CD4-positive, alpha-beta memory T cell (primary cell): ENCODE measurements at regions not wholly inside any gene's neighbourhood (a gene's known extent, or its start where the extent isn't known, plus 50 kb on each side); places are given as distances from the start of the nearest gene placed in this dataset.

ENCODE experiments used
- CTCF ChIA-PET: fragments of 350-600 bp; sonication (Branson Sonifier 250); formaldehyde crosslinking; loops from one replicate; lab custom pipeline; 2021; ENCODE audit warnings: inconsistent platforms; ENCODE audit not compliant: partially characterized antibody; lab: Charles Lee
- POLR2A ChIA-PET: fragments of 350-600 bp; sonication (Branson Sonifier 250); formaldehyde crosslinking; loops from one replicate; lab custom pipeline; 2021; ENCODE audit not compliant: partially characterized antibody; lab: Charles Lee
- DNase-seq, 5 donors: peaks; one replicate each; pipeline versions ENCODE4 v3.0.0 to v3.0.0-alpha.2; 2020 to 2022; ENCODE audit warnings: mixed read lengths in 1 of 5
- H3K27ac ChIP-seq: one replicate; pipeline ENCODE4 v1.7.0; 2013; ENCODE audit warnings: low read depth, low read length
- H3K27me3 ChIP-seq: 2 replicates; pipeline ENCODE4 v1.7.0; 2013; ENCODE audit warnings: mild to moderate bottlenecking, low read length, moderate library complexity; ENCODE audit not compliant: insufficient read depth
- H3K36me3 ChIP-seq: 2 replicates; pipeline ENCODE4 v1.7.0; 2013; ENCODE audit warnings: mild to moderate bottlenecking, low read length, moderate library complexity; ENCODE audit not compliant: insufficient read depth
- H3K4me1 ChIP-seq: 2 replicates; pipeline ENCODE4 v1.7.0; 2013; ENCODE audit warnings: mild to moderate bottlenecking, low read length, moderate library complexity; ENCODE audit not compliant: insufficient read depth
- H3K4me3 ChIP-seq, 2 donors: one replicate each; pipeline ENCODE4 v1.7.0; 2013; ENCODE audit warnings: low read length in 2 of 2, mild to moderate bottlenecking in 1 of 2
- H3K9me3 ChIP-seq, 2 donors: one replicate each; pipeline ENCODE4 v1.7.0; 2013; ENCODE audit warnings: low read length in 2 of 2, control low read depth in 1 of 2; ENCODE audit not compliant: control insufficient read depth in 1 of 2
- H3K27ac Mint-ChIP-seq, 7 donors: one replicate each; pipeline ENCODE4 v1.8.0; 2020 to 2021; ENCODE audit warnings: mixed read lengths in 7 of 7, mild to moderate bottlenecking in 6 of 7, inconsistent platforms in 3 of 7, moderate library complexity in 3 of 7
- H3K27me3 Mint-ChIP-seq, 2 donors: one replicate each; pipeline ENCODE4 v1.8.0; 2020 to 2021; ENCODE audit warnings: mixed read lengths in 2 of 2
- H3K36me3 Mint-ChIP-seq, 2 donors: one replicate each; pipeline ENCODE4 v1.8.0; 2020 to 2021; ENCODE audit warnings: mixed read lengths in 2 of 2, inconsistent platforms in 1 of 2, mild to moderate bottlenecking in 1 of 2
- H3K4me1 Mint-ChIP-seq, 4 donors: one replicate each; pipeline ENCODE4 v1.8.0; 2020 to 2021; ENCODE audit warnings: mixed read lengths in 4 of 4, mild to moderate bottlenecking in 1 of 4
- H3K4me3 Mint-ChIP-seq, 8 donors: one replicate each; pipeline ENCODE4 v1.8.0; 2020 to 2021; ENCODE audit warnings: mixed read lengths in 8 of 8, mild to moderate bottlenecking in 7 of 8, moderate library complexity in 6 of 8, inconsistent platforms in 3 of 8
- H3K9me3 Mint-ChIP-seq, 8 donors: one replicate each; pipeline ENCODE4 v1.8.0; 2020 to 2021; ENCODE audit warnings: mixed read lengths in 8 of 8, mild to moderate bottlenecking in 5 of 8, inconsistent platforms in 3 of 8, moderate library complexity in 1 of 8
- intact Hi-C: fragments of 100-400 bp; cut with micrococcal nuclease; formaldehyde crosslinking; loops from one replicate; pipeline ENCODE4 v1.15.1; 2023

DNA sequence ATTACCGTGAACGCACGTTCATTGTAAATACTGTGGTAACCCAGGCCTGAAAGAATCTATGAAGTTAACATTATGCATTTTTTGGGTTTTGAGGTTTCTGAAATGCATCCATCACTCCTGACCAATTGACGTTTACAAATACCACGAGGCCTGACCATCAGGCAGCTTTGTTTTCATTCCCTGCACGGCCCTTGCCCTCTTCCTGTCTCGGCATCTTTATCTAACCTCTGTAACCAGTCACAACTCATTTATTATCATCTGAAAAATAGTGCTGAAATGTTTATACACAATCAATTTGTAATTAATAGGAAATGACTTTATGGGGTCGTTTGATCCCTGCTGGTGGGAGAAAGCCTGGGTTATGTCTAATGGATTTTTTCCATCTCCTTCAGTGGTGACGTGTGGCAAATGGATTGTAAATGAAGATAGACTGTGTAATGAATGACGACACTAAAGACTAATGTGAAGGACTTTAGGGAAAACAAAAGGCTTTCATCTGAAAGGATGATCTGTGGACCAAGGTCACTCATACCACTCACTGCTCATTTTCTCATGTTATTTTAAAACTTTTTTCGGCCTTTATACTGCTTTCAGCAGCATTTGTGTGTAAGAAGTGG lies 102.7 kb upstream of the SORBS2 start:
- intact Hi-C loops = no loop called here
- no peaks in the 10 kb centered on the region for H3K9me3 ChIP-seq
- Mint-ChIP-seq H3K36me3 (no peaks in the 10 kb centered on the region), H3K9me3 (peaks cover 0 to 6% (median under 1%) of the 10 kb centered on the region in 8 donors), H3K27me3 (peaks cover 0 to 5% of the 10 kb centered on the region in 2 donors), H3K27ac (no peak overlapping the region), H3K4me3 (no peak overlapping the region), H3K4me1 (no peaks in the 10 kb centered on the region)
- ChIA-PET POLR2A (no interaction called here), CTCF (no interaction called here)
- no peaks in the 10 kb centered on the region for H3K27me3 ChIP-seq
- H3K27ac ChIP-seq = no peak overlapping the region
- H3K36me3 ChIP-seq = no peaks in the 10 kb centered on the region
- no peak overlapping the region for H3K4me3 ChIP-seq
- no peak for DNase-seq
- no peaks in the 10 kb centered on the region for H3K4me1 ChIP-seq

DNA sequence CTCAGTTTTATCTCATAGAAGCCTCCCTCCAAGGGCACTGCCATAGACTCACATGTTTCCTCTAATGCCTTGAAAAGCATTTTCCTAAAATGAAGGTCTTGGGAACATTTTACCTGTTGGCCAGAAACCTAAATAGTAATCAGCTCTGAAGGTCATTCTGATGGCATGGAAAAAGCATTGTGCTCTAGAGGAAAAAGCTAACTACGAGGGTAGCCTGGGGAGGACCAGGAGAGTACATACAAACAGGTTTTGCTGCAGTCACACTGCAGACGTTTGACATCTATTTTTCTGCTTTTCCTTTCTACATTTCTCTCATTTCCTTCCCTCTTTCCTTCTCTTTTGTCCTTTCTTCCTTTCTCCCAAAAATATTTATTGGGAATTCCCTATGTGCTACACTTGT lies 103.3 kb upstream of the SORBS2 start:
- no peaks in the 10 kb centered on the region for H3K36me3 Mint-ChIP-seq
- Histone ChIP-seq H3K27ac (no peak overlapping the region), H3K27me3 (no peaks in the 10 kb centered on the region), H3K4me1 (no peaks in the 10 kb centered on the region), H3K4me3 (no peak overlapping the region), H3K36me3 (no peaks in the 10 kb centered on the region), H3K9me3 (no peaks in the 10 kb centered on the region)
- H3K27ac Mint-ChIP-seq = no peak overlapping the region
- H3K27me3 Mint-ChIP-seq = peaks cover 0 to 5% of the 10 kb centered on the region in 2 donors
- no peaks in the 10 kb centered on the region for H3K4me1 Mint-ChIP-seq
- intact Hi-C loops = no loop called here
- peaks cover 0 to 6% (median 1%) of the 10 kb centered on the region in 8 donors for H3K9me3 Mint-ChIP-seq
- DNase-seq = no peak
- POLR2A ChIA-PET = no interaction called here
- CTCF ChIA-PET = no interaction called here
- H3K4me3 Mint-ChIP-seq = no peak overlapping the region

DNA sequence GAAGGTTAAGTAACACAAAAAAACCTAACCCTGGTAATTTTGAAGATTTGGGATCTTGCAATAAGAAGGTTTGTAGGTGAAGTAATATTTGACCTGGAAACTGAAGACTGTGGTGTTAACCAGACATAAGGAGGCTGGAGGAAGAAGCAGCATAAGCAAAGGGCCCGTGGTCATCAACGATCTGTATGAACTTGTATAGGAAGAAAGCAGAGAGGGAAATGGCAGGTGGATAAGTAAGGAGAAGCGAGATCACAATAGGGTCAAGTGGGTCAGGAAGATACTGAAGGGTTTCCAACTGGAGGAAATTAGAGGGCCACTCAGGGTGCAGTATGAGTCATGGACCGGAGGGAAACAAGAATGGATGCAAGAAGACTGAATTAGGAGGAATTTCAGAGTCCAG lies 103.8 kb upstream of the SORBS2 start:
- Histone ChIP-seq H3K36me3 (no peaks in the 10 kb centered on the region), H3K9me3 (no peaks in the 10 kb centered on the region), H3K4me3 (no peak overlapping the region), H3K4me1 (no peaks in the 10 kb centered on the region), H3K27ac (no peak overlapping the region), H3K27me3 (no peaks in the 10 kb centered on the region)
- peaks cover 0 to 6% (median 1%) of the 10 kb centered on the region in 8 donors for H3K9me3 Mint-ChIP-seq
- no peaks in the 10 kb centered on the region for H3K36me3 Mint-ChIP-seq
- POLR2A ChIA-PET = no interaction called here
- no peak overlapping the region for H3K4me3 Mint-ChIP-seq
- H3K27ac Mint-ChIP-seq = no peak overlapping the region
- CTCF ChIA-PET = no interaction called here
- no peak for DNase-seq
- intact Hi-C loops = no loop called here
- no peaks in the 10 kb centered on the region for H3K4me1 Mint-ChIP-seq
- H3K27me3 Mint-ChIP-seq = peaks cover 0 to 5% of the 10 kb centered on the region in 2 donors

DNA sequence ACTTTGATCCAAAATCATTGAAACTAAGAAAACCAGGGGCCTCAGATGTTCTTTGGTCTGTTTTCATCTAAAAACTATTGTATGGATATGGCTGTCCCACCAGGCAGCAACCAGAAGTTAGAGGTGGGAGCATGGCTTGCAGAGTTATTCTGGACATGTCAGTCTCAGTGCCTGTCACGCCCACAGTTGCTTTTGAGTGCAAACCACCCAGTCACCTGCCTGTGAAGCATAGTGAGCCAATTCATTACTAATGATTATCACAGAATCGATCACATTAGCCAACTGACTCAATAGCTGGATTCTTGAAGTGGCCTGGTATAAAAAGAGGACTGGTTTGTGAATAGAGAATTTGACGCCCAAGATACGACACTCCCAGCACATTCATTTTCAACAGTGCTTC lies 104.2 kb upstream of the SORBS2 start:
- intact Hi-C loops = no loop called here
- Mint-ChIP-seq H3K27me3 (peaks cover 0 to 5% of the 10 kb centered on the region in 2 donors), H3K4me1 (no peaks in the 10 kb centered on the region), H3K36me3 (no peaks in the 10 kb centered on the region), H3K9me3 (peaks cover 0 to 6% (median 1%) of the 10 kb centered on the region in 8 donors), H3K4me3 (no peak overlapping the region), H3K27ac (no peak overlapping the region)
- Histone ChIP-seq H3K27ac (no peak overlapping the region), H3K4me3 (no peak overlapping the region), H3K36me3 (no peaks in the 10 kb centered on the region), H3K9me3 (no peaks in the 10 kb centered on the region), H3K4me1 (no peaks in the 10 kb centered on the region), H3K27me3 (no peaks in the 10 kb centered on the region)
- ChIA-PET CTCF (no interaction called here), POLR2A (no interaction called here)
- DNase-seq = no peak

DNA sequence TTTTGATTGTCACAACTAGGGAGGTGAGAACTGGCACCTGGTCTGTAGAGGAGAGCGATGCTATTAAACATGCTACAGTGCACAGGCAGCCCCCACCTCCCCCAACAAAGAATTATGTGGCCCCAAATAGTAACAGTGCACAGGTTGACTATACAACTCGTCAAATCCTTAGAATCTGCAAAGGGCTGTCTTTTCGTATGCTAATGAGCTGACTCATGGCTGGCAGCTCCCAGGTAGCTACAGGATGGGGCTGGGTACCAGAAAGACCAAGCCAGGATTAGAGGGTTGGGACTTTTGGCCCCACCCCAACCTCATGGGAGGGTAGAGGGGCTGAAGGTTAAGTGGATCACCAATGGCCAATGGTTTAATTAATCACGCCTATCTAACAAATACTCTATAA lies 104.7 kb upstream of the SORBS2 start:
- POLR2A ChIA-PET = no interaction called here
- no peak overlapping the region for H3K27ac ChIP-seq
- intact Hi-C loops = no loop called here

DNA sequence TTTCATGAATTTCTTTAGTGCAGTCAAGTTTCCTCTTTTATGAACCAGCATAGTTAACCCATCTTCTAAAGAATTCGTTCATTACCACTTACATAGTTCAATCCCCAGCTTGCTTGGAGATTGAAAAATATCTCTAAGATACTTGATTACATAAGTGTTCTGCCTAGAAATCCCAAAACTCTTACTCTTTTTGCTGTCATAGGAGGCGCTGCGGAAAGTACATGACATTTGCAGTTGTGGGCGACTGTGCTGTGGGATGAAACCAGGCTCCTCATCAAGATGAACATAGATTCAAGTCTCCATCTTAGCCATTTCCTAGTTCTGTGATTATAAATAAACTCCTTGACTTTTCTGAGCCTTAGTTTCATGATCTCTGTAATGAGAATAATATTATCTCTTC lies 107.1 kb upstream of the SORBS2 start:
- ChIA-PET POLR2A (no interaction called here), CTCF (no interaction called here)
- Mint-ChIP-seq H3K27me3 (peaks cover 4 to 11% of the 10 kb centered on the region in 2 donors), H3K4me1 (no peaks in the 10 kb centered on the region), H3K27ac (no peak overlapping the region), H3K4me3 (no peak overlapping the region), H3K36me3 (no peaks in the 10 kb centered on the region), H3K9me3 (peaks cover 0 to 10% (median 4%) of the 10 kb centered on the region in 8 donors)
- Histone ChIP-seq H3K36me3 (no peaks in the 10 kb centered on the region), H3K4me3 (no peak overlapping the region), H3K4me1 (no peaks in the 10 kb centered on the region), H3K9me3 (no peaks in the 10 kb centered on the region), H3K27ac (no peak overlapping the region), H3K27me3 (no peaks in the 10 kb centered on the region)
- intact Hi-C loops = no loop called here
- DNase-seq = no peak

More for the DNA sequence above, 104.7 kb upstream of the SORBS2 start:
- H3K4me1 Mint-ChIP-seq = no peaks in the 10 kb centered on the region
- no peaks in the 10 kb centered on the region for H3K36me3 ChIP-seq
- DNase-seq = no peak
- peaks cover 0 to 6% (median 1%) of the 10 kb centered on the region in 8 donors for H3K9me3 Mint-ChIP-seq
- no peaks in the 10 kb centered on the region for H3K36me3 Mint-ChIP-seq
- no peaks in the 10 kb centered on the region for H3K9me3 ChIP-seq
- no peaks in the 10 kb centered on the region for H3K4me1 ChIP-seq
- no peak overlapping the region for H3K4me3 Mint-ChIP-seq
- H3K27me3 ChIP-seq = no peaks in the 10 kb centered on the region
- no peak overlapping the region for H3K4me3 ChIP-seq
- peaks cover 0 to 6% of the 10 kb centered on the region in 2 donors for H3K27me3 Mint-ChIP-seq
- CTCF ChIA-PET = no interaction called here
- no peak overlapping the region for H3K27ac Mint-ChIP-seq

DNA sequence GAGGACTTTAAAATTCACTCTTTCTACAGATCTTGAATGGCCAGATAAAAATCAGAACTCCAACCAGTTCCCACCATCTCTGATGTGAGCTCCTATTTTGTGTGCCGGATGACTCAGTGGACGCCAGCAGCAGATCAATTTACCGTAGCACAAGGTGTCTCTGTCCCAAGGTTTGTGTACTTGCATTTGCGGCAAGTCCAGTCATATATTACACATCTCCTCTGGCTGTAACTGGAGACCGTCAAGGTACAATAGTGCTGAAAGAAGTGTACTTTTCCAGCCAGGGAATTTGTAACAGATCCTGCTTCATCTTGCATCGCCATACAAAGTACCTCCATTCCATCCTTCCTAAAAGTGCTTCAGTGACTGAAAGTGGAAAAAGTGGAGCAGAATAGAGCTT lies 108.2 kb upstream of the SORBS2 start:
- Mint-ChIP-seq H3K4me3 (no peak overlapping the region), H3K36me3 (no peaks in the 10 kb centered on the region), H3K27me3 (peaks cover 4 to 11% of the 10 kb centered on the region in 2 donors), H3K9me3 (peaks cover 0 to 15% (median 4%) of the 10 kb centered on the region in 8 donors), H3K27ac (no peak overlapping the region), H3K4me1 (no peaks in the 10 kb centered on the region)
- CTCF ChIA-PET = no interaction called here
- POLR2A ChIA-PET = no interaction called here
- Histone ChIP-seq H3K27me3 (no peaks in the 10 kb centered on the region), H3K4me3 (no peak overlapping the region), H3K36me3 (no peaks in the 10 kb centered on the region), H3K9me3 (no peaks in the 10 kb centered on the region), H3K4me1 (no peaks in the 10 kb centered on the region), H3K27ac (no peak overlapping the region)
- DNase-seq = no peak
- intact Hi-C loops = no loop called here
